ENCODE measurements at regions not wholly inside any gene's neighbourhood (a gene's known extent, or its start where the extent isn't known, plus 50 kb on each side); places are given as distances from the start of the nearest gene placed in this dataset.

- in situ Hi-C loops (cut with HindIII; ENCODE audit: low pct_unique_long_range_greater_than_20kb, low sequenced_read_pairs), result no loop called here
- no TSS peak for BruUV-seq (replicated peaks)
- H3K27ac ChIP-seq (ENCODE audit: low read length), result no peak overlapping the region
These were observed 64.8 kb upstream of the NUP160 start for GRCh38 chr11:47912843-47913437.

GRCh38 chr11:47911149-47911548, 63.0 kb upstream of the NUP160 start:
- BruUV-seq (replicated peaks), result no TSS peak
- in situ Hi-C loops (cut with HindIII; ENCODE audit: low pct_unique_long_range_greater_than_20kb, low sequenced_read_pairs), result no loop called here
- POLR2A ChIA-PET, result no interaction called here

More at GRCh38 chr11:47912843-47913437, 64.8 kb upstream of the NUP160 start:
- ATAC-seq (no peak), DNase-seq (ENCODE audit: low read depth, low spot score) (no peak)
- intact Hi-C loops (cut with micrococcal nuclease; ENCODE audit: unreplicated experiment), result no loop called here
- Histone ChIP-seq H3K36me3 (ENCODE audit: control insufficient read depth, insufficient read depth, low read length) (no peaks in the 10 kb centered on the region), H3K27me3 (ENCODE audit: control insufficient read depth, insufficient read depth, low read length) (no peaks in the 10 kb centered on the region), H3K9me3 (ENCODE audit: control insufficient read depth, insufficient read depth, low read depth, low read length) (no peaks in the 10 kb centered on the region), H3K4me3 (ENCODE audit: low read depth in 2 of 2, low read length in 2 of 2) (no peak overlapping the region), H3K4me1 (ENCODE audit: control insufficient read depth, insufficient read depth, low read length) (peaks cover 16% of the 10 kb centered on the region)
- CTCF ChIA-PET, result no interaction called here
- POLR2A ChIA-PET, result no interaction called here
- TF ChIP-seq SIN3A (IDR thresholded peaks at IDR 0.05; ENCODE audit: borderline replicate concordance, insufficient read depth, low read depth, low read length), result no peak
- TF ChIP-seq POLR2AphosphoS5 (IDR thresholded peaks at IDR 0.05; ENCODE audit: low read depth, low read length), result no peak
- TF ChIP-seq REST (IDR thresholded peaks at IDR 0.05; ENCODE audit: insufficient read depth in 1 of 2, low read depth in 2 of 2, low read length in 1 of 2), result no peak

More at GRCh38 chr11:47911149-47911548, 63.0 kb upstream of the NUP160 start:
- no peaks in the 10 kb centered on the region for H3K9me3 ChIP-seq (ENCODE audit: control insufficient read depth, insufficient read depth, low read depth, low read length)
- intact Hi-C loops (cut with micrococcal nuclease; ENCODE audit: unreplicated experiment), result no loop called here
- H3K27ac ChIP-seq (ENCODE audit: low read length), result peak overlapping the region; percentile 36; the same call in 1 of the 2 replicates
- no peak overlapping the region for H3K4me3 ChIP-seq (ENCODE audit: low read depth in 2 of 2, low read length in 2 of 2)
- H3K4me1 ChIP-seq (ENCODE audit: control insufficient read depth, insufficient read depth, low read length), result peaks cover 7% of the 10 kb centered on the region
- ATAC-seq (no peak), DNase-seq (ENCODE audit: low read depth, low spot score) (no peak)
- no peaks in the 10 kb centered on the region for H3K27me3 ChIP-seq (ENCODE audit: control insufficient read depth, insufficient read depth, low read length)
- no peaks in the 10 kb centered on the region for H3K36me3 ChIP-seq (ENCODE audit: control insufficient read depth, insufficient read depth, low read length)
- CTCF ChIA-PET, result no interaction called here
- TF ChIP-seq SIN3A (IDR thresholded peaks at IDR 0.05; ENCODE audit: borderline replicate concordance, insufficient read depth, low read depth, low read length), result no peak
- TF ChIP-seq CTCF (IDR thresholded peaks at IDR 0.05), result no peak
- no peak for TF ChIP-seq TCF7L2 (IDR thresholded peaks at IDR 0.05; ENCODE audit: low read depth, low read length)
- no peak for TF ChIP-seq POLR2AphosphoS5 (IDR thresholded peaks at IDR 0.05; ENCODE audit: low read depth, low read length)
- no peak for TF ChIP-seq REST (IDR thresholded peaks at IDR 0.05; ENCODE audit: insufficient read depth in 1 of 2, low read depth in 2 of 2, low read length in 1 of 2)
